ENCODE measurements at regions not wholly inside any gene's neighbourhood (a gene's known extent, or its start where the extent isn't known, plus 50 kb on each side); places are given as distances from the start of the nearest gene placed in this dataset.

DNA sequence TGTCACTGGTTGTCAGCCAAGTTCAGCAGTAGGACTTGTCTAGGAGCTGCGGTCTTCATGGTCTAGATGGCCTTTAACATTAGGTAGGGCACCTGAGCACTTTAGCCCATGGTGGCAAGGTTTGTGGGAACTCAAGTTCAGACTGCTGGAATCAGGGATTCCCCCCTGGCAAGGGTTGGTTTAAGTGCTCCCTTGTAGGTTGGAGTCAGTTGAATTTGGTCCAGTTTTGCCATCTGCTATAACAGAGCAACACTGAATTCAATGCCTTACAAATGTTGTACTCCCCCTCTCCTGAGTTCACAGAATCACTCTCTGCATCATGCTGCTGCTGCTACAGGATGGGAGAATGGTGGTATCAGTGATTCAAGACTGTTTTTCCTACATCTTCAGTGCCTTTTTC, 509.3 kb downstream of the VGLL3 start:
- TF ChIP-seq, protein P1, sequence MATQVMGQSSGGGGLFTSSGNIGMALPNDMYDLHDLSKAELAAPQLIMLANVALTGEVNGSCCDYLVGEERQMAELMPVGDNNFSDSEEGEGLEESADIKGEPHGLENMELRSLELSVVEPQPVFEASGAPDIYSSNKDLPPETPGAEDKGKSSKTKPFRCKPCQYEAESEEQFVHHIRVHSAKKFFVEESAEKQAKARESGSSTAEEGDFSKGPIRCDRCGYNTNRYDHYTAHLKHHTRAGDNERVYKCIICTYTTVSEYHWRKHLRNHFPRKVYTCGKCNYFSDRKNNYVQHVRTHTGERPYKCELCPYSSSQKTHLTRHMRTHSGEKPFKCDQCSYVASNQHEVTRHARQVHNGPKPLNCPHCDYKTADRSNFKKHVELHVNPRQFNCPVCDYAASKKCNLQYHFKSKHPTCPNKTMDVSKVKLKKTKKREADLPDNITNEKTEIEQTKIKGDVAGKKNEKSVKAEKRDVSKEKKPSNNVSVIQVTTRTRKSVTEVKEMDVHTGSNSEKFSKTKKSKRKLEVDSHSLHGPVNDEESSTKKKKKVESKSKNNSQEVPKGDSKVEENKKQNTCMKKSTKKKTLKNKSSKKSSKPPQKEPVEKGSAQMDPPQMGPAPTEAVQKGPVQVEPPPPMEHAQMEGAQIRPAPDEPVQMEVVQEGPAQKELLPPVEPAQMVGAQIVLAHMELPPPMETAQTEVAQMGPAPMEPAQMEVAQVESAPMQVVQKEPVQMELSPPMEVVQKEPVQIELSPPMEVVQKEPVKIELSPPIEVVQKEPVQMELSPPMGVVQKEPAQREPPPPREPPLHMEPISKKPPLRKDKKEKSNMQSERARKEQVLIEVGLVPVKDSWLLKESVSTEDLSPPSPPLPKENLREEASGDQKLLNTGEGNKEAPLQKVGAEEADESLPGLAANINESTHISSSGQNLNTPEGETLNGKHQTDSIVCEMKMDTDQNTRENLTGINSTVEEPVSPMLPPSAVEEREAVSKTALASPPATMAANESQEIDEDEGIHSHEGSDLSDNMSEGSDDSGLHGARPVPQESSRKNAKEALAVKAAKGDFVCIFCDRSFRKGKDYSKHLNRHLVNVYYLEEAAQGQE (IDR thresholded peaks at IDR 0.05; ENCODE audit: insufficient read depth in 1 of 2, low read depth in 2 of 2, low read length in 2 of 2), result no peak
- no peak for TF ChIP-seq TAF1 (IDR thresholded peaks at IDR 0.05; ENCODE audit: borderline replicate concordance, insufficient read depth, low read length)
- no peak for TF ChIP-seq SIN3A (IDR thresholded peaks at IDR 0.05; ENCODE audit: borderline replicate concordance, insufficient read depth, low read length)
- TF ChIP-seq POLR2AphosphoS5 (IDR thresholded peaks at IDR 0.05; ENCODE audit: low read depth, low read length), result no peak
- TF ChIP-seq FOXP2 (optimal IDR thresholded peaks at IDR 0.05; ENCODE audit: borderline replicate concordance, extremely low read depth, extremely low read length, insufficient read depth), result no peak

DNA sequence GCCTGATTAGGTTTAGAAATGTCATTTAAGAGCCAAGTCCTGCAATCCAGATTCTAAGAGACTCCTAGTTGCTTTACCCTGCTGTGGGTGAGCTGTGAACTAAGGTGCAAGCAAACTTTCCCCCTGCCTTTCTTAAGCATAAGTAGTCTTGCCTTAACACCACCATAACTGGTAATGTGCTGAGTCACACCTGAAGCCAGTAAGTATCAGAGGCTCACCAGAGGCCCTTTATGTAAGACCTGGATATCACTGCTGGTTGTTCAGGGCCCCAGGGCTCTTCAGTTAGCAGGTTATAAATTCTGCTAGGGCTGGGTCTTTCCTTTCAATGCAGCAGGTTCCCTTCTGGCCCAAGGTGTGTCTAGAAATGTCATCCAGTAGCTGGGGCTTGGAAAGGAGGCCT, 509.9 kb downstream of the VGLL3 start:
- no peak for TF ChIP-seq TAF1 (IDR thresholded peaks at IDR 0.05; ENCODE audit: borderline replicate concordance, insufficient read depth, low read length)
- TF ChIP-seq FOXP2 (optimal IDR thresholded peaks at IDR 0.05; ENCODE audit: borderline replicate concordance, extremely low read depth, extremely low read length, insufficient read depth), result no peak
- TF ChIP-seq POLR2AphosphoS5 (IDR thresholded peaks at IDR 0.05; ENCODE audit: low read depth, low read length), result no peak
- TF ChIP-seq, protein P1 (IDR thresholded peaks at IDR 0.05; ENCODE audit: insufficient read depth in 1 of 2, low read depth in 2 of 2, low read length in 2 of 2), result no peak
- no peak for TF ChIP-seq SIN3A (IDR thresholded peaks at IDR 0.05; ENCODE audit: borderline replicate concordance, insufficient read depth, low read length)

DNA sequence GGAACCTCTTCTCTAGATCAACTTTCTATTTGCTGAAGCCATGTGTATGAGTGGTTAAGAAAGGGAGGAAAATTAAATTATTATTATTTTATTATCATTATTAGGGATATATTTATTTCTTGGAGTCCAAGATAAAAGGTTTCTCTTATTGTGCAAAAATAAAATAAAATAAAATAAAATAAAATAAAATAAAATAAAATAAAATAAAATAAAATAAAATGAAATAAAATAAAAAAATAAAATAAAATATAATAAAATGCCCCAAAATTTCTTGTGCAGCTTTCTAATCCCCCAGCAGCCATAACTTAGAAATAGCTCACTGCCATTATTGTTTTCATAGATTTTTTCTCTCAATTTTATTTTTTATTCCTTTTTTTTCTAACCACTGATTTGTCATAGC, 526.8 kb downstream of the VGLL3 start:
- TF ChIP-seq POLR2AphosphoS5 (IDR thresholded peaks at IDR 0.05; ENCODE audit: low read depth, low read length), result no peak
- no peak for TF ChIP-seq SIN3A (IDR thresholded peaks at IDR 0.05; ENCODE audit: borderline replicate concordance, insufficient read depth, low read length)
- no peak for TF ChIP-seq TAF1 (IDR thresholded peaks at IDR 0.05; ENCODE audit: borderline replicate concordance, insufficient read depth, low read length)
- TF ChIP-seq, protein P1 (IDR thresholded peaks at IDR 0.05; ENCODE audit: insufficient read depth in 1 of 2, low read depth in 2 of 2, low read length in 2 of 2), result no peak
- TF ChIP-seq FOXP2 (optimal IDR thresholded peaks at IDR 0.05; ENCODE audit: borderline replicate concordance, extremely low read depth, extremely low read length, insufficient read depth), result no peak

DNA sequence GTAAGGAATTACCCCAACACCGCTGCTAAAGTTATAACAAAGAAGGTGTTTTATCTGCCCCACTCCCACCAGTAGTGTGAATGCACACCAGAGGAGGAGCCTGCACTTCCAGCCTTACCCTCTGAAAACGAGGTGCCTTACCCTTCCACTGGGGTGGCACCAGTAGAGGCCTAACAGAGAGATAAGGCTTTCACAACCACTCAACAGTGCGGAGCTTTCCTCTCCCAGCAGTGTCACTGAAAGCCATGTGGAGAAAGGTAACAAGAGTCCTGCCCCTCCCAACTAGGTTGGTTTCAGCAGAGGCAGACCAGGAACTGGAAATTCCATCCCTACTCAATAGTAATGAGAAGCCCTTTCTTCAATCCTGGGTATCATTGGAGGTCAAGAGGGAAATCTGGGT, 539.2 kb downstream of the VGLL3 start:
- TF ChIP-seq POLR2AphosphoS5 (IDR thresholded peaks at IDR 0.05; ENCODE audit: low read depth, low read length) (no peak), SIN3A (IDR thresholded peaks at IDR 0.05; ENCODE audit: borderline replicate concordance, insufficient read depth, low read length) (no peak), FOXP2 (optimal IDR thresholded peaks at IDR 0.05; ENCODE audit: borderline replicate concordance, extremely low read depth, extremely low read length, insufficient read depth) (no peak), TAF1 (IDR thresholded peaks at IDR 0.05; ENCODE audit: borderline replicate concordance, insufficient read depth, low read length) (no peak)
- TF ChIP-seq, protein P1 (IDR thresholded peaks at IDR 0.05; ENCODE audit: insufficient read depth in 1 of 2, low read depth in 2 of 2, low read length in 2 of 2), result no peak

DNA sequence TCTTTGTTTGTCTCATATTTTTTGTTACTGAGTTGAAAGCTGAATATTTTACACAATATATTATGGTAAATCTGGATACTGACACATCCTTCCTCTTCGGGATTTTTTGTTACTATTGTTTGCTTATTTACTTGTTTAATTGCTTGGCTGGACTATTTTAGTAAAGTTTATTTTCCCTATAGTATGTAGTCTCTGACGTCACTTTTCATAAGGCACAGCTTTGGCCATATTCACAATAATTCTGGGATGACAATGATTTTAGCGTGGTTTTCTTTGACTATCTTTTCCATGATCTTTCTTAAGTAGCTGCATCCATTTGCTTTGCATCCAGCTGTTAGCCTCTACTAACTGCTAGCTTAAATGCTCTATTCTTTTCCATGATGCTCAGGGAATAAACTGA, 552.4 kb downstream of the VGLL3 start:
- TF ChIP-seq SIN3A (IDR thresholded peaks at IDR 0.05; ENCODE audit: borderline replicate concordance, insufficient read depth, low read length) (no peak), TAF1 (IDR thresholded peaks at IDR 0.05; ENCODE audit: borderline replicate concordance, insufficient read depth, low read length) (no peak), FOXP2 (optimal IDR thresholded peaks at IDR 0.05; ENCODE audit: borderline replicate concordance, extremely low read depth, extremely low read length, insufficient read depth) (no peak), POLR2AphosphoS5 (IDR thresholded peaks at IDR 0.05; ENCODE audit: low read depth, low read length) (no peak)
- TF ChIP-seq, protein P1 (IDR thresholded peaks at IDR 0.05; ENCODE audit: insufficient read depth in 1 of 2, low read depth in 2 of 2, low read length in 2 of 2), result no peak
